Limb (tissue), 2 donors: ENCODE measurements at regions not wholly inside any gene's neighbourhood (a gene's known extent, or its start where the extent isn't known, plus 50 kb on each side); places are given as distances from the start of the nearest gene placed in this dataset.

Experiments used
- DNase-seq, 2 donors: peaks; one replicate each; pipeline ENCODE4 v3.0.0-alpha.2; 2016; ENCODE audit errors: extremely low spot score in 2 of 2

- DNase-seq = no peak
These were observed 50.6 kb upstream of the YWHAQ start for GRCh38 chr2:9681427-9681817.

DNA sequence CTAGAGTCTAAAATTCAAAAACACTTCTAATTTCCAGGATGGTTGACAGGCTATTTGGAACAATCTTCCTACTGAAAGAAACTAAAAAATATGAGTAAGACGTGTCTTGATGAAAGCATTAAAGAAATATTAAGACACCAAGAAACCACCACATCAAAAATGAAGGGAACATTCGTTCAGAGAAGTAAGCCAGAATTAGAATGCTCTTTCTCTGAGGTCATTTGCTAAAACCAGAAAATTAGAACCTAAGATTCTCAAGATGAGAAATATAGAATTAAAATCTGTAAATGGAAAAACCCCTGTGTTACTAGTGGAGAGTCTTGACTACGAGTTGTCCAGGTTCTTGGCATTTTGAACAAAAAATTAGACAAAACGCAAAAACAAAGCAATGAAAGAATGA, 54.8 kb upstream of the YWHAQ start:
- no peak for DNase-seq

- DNase-seq = no peak
These were observed 55.3 kb upstream of the YWHAQ start for GRCh38 chr2:9686061-9686460.

- DNase-seq = no peak
These were observed 59.5 kb upstream of the YWHAQ start for GRCh38 chr2:9690252-9690651.

DNA sequence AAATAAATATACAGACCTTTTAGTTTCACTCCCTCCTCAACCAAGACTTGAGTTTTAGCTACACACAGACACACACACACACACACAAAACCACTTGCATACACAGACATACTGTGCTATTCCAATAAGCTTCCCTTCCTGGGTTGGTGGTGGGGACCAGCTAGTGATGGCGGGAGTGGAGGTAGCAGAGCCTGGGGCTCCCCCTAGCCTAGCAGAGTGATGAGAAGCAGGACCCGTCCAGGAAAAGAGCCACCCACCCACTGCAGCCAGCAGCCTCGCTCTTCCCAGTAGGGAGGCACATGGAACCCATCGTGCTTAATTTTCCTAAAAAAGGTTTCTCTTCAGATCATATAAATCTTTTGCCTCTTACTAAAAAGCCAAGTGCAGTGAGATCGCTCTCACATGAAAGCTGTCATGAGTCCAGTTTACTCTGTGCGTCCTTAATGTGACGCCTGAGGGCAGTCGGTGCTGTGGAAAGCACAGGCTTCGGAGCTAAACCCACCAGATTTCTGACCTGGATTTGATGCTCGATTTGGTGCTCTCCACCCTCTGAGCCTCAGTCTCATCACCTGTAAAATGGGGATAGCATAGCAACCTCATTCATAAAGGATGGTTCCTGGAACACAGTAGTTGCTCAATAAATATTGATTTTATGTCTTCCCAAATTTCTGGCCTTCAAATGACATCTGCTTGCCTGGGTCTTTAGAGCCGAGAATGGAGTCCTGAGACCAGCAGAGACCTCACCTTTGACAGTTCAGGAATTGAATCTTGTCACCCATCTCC, 60.1 kb upstream of the YWHAQ start:
- no peak for DNase-seq

DNA sequence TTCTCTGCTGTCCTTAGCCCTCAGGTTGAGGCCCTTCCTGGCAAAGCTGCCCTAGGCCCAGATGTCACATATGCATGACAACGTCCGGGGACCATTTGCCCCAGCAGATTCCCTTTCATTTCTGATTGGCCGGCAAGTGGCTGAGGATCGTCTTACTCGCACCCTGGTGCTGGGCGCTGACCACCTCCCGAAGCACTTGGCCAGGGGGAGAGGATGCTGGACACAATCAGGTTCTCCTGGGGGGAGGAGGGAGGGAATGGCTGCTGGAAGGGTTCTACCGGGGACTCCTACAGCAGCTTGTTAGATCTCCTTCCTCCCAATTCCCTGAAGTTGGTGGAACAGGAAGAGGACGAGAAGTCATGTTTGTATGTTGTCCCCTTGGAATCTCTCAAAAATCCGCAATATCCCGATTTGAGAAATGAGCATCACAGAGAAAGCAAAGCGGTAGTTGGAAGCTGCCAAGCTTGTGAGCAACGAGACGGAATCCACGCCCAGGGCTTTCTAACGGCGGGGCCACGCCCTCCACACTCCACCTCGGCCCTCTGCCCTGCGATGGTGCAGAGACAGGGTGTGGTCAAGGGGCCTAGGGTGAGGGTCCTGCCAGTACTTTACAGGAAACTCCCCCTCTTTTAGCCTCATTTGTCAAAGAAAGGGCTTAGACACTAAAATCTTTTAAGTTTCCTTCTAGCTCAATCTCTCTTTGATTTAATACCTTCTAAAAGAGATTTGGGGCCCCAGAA, 61.8 kb upstream of the YWHAQ start:
- no peak for DNase-seq

- DNase-seq = no peak
These were observed 62.3 kb upstream of the YWHAQ start for GRCh38 chr2:9693196-9693491.

DNA sequence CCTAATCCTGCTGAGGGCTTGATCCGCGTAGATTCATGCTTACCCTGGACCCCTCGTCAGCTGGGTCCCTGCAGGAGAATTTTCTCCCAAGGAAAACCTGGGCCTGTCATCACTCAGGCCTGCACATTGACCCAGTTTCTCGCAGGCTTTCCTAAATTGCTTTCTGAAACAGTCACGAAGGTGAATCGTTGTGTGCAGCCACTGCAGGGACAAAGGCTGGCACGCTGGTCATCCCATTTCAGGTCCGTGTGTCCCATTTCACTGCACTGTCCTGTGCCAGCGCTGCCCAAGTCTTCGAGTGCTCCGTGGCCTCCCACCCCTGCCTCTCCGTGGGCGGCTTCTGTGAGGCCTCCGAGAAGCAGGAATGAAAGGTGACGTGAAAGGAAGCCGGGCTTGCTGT, 62.8 kb upstream of the YWHAQ start:
- no peak for DNase-seq

DNA sequence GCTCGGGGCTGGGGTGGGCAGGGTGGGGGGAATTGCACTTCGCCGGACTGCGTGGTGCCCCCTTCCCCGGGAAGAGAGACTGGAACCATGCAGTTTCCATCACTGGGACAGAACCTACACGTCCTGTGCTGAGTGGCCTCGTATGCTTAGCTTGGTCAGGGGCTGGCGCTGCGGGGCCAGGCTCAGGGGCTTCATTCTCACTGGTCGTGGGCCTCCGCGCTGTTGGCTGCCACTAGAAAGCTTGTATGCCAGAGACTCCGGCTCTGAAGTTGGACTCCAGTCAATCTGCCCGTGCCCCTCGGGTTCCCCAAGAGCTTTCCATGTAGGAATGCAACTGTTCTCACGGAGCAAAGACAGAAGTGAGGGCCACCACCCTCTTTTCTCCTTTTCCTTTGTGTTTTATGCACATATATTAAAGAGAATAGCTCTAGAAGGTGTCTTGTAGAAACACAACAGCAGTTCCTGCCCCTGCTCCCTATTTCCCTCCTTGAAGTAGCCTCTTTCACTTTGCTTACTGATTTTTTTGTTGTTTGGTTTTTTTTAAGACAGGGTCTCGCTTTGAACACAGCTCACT, 64.0 kb upstream of the YWHAQ start:
- no peak for DNase-seq

DNA sequence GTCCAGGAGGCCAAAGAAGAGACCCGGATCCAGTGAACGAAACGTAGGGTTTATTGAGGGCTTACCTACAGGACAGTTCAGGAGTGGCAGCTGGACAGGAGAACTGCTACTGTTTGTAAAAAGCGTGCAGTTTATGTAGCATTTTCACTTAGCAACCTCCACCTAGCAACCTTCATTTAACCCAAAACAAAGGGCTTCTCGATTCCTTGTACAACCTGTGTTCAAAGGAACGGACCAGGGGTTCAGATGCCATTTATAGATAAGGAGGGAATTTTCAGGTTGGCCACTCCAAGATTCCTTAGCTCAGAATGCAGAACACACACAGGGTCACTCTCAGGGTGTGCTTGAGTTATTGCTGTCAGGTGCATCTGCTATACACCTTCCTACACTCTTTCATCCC, 65.1 kb upstream of the YWHAQ start:
- DNase-seq = no peak

- DNase-seq = no peak
These were observed 65.9 kb upstream of the YWHAQ start for GRCh38 chr2:9696731-9697130.

- no peak for DNase-seq
These were observed 67.1 kb upstream of the YWHAQ start for GRCh38 chr2:9697909-9698308.

DNA sequence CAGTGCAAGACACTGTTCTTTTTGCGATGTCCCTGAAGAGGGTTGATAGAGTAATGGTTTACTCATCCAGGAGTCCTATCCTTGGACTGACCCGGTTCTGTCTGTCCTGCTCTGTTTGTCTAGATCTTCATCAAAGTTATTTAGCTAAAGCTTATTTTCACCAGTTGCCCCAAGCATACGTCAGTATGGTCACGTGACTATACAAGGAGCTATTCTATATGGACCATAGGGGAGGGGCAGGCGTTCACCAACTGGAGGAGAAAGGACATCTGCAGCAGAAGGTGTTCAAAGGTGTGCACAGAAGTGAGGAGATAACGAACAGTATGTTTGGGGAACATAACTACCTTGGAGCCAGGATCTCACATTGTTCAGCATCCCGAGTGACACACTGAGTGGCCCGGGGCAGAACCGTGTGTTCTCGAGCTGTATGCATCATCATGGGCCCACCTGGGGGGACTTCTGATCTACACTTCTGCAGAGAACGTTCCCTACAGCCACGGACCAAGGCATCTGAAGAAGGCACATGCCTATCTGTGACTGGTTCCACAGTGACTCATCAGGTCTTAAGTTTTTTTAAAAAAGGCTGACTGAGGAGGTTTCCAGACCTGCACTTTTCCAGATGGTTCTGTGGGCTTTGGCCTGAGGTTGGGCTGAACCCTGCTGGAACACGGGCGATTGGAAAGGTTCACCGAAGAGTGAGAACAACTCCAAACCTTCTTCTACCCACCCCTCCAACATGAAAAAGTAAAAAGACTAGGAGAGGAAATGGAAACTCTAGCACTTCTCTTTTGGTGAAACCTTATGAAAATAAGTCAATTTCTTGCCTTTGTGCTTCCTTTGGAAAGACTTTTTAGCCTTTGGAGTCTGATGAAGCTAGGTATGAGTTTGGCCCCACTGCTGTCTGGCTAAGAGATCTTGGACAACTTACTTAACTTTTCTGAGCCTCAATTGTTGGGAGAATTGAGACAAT, 68.6 kb upstream of the YWHAQ start:
- no peak for DNase-seq

DNA sequence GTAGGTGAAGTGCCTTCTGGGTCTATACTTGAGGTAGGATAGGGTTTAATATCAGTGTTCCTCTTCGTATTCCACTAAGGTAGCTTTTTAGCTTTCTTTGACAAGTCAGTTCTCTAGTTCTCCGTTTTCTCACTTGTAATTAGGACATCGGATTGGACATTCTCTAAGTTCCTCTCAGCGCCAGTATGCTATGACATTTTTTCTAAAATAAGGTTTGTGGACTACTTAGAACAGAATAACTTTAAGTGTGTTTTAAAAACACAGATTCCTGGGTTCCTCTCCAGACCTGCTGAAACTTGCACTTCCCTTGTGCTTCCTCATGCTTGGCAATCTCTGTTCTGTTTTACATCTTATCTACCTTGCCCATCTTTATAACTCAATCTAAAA, 69.3 kb upstream of the YWHAQ start:
- DNase-seq = no peak

GRCh38 chr2:9702604-9703084, 71.8 kb upstream of the YWHAQ start:
- no peak for DNase-seq

GRCh38 chr2:9703085-9703678, 72.4 kb upstream of the YWHAQ start:
- peak; percentile 30 to 77 for DNase-seq

- DNase-seq = peak in 1 of 2 donors; percentile 4
These were observed 73.0 kb upstream of the YWHAQ start for GRCh38 chr2:9703701-9704221.

- no peak for DNase-seq
These were observed 73.8 kb upstream of the YWHAQ start for GRCh38 chr2:9704600-9704999.

DNA sequence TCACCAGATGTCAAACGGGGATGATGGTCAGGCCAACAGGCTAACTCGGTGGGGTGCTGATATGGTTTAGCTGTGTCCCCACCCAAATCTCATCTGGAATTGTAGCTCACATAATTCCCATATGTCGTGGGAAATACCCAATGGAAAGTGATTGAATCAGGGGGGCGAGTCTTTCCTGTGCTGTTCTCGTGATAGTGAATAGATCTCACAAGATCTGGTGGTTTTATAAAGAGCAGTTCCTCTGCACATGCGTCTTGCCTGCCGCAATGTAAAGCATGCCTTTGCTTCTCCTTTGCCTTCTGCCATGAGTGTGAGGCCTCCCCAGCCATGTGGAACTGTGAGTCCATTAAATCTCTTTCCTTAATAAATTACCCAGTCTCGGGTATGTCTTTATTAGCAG, 74.4 kb upstream of the YWHAQ start:
- DNase-seq = no peak

DNA sequence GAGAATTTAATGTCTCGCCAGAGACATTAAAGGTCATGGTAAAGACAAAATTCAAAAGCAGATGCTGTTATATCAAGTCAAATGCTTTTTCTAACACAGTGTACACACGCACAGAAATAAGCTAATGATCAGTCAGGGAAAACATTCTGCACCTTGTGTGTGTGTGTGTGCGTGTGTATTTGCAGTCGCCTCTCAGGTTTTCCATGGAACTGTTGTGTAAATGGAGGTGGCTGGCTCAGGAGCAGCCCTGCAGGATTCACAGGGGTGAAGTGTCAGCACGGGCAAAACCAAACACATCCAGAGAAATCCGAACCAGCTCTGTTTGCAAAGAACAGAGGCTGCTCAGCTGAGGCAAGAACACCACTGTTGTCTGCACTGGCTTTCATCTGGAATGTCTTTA, 76.2 kb upstream of the YWHAQ start:
- no peak for DNase-seq

- DNase-seq = no peak
These were observed 76.9 kb upstream of the YWHAQ start for GRCh38 chr2:9707611-9708160.
